SU-DHL-6 (cell line): ENCODE measurements at regions not wholly inside any gene's neighbourhood (a gene's known extent, or its start where the extent isn't known, plus 50 kb on each side); places are given as distances from the start of the nearest gene placed in this dataset.

Experiments
- CTCF ChIP-seq: fragments of 200-600 bp; sonication (generic); IDR thresholded peaks from one replicate; pipeline ENCODE4 v1.5.1; 2017; ENCODE audit warnings: antibody characterized with exemption, mild to moderate bottlenecking, low read length, moderate library complexity; ENCODE audit not compliant: insufficient read depth, poor library complexity, severe bottlenecking
- EZH2phosphoT487 ChIP-seq: fragments of 200-600 bp; sonication (generic), shearing (Covaris generic); conservative IDR thresholded peaks from 2 replicates; pipeline ENCODE4 v1.6.1; 2018; ENCODE audit warnings: mild to moderate bottlenecking, antibody characterized with exemption, low read length, moderate library complexity, mixed read lengths

- TF ChIP-seq CTCF, result no peak
- no peak for TF ChIP-seq EZH2phosphoT487
Measured at GRCh38 chr6:133062077-133062476, 179.1 kb upstream of the EYA4 start.
